Activated CD8-positive, alpha-beta memory T cell treated with anti-CD3 and anti-CD28 coated beads for 4 hours (primary cell): ENCODE measurements at regions not wholly inside any gene's neighbourhood (a gene's known extent, or its start where the extent isn't known, plus 50 kb on each side); places are given as distances from the start of the nearest gene placed in this dataset.

ENCODE experiments used
- DNase-seq, 2 donors: peaks; one replicate each; pipeline ENCODE4 v3.0.0-alpha.2; 2020; ENCODE audit warnings: low read depth in 2 of 2

DNA sequence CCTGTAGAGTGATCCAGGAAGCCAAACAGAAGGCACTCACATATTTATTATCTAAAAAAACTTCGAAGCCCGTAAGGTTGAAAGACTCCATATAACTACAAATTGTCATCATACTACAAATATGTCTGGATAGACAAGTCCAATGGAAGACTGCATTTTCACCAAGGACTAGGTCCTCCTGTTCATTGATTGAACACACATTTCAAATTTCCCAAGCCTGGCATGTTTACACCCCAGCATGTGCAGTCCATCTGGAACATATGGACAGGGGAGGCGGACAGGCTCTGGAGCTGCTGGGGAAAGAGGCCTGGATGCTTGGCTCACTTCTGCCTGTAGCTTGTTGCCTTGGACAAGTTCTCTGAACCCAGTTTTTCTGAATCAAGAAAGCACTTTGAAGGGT is 378.7 kb downstream of the ENC1 start:
- no peak for DNase-seq

DNA sequence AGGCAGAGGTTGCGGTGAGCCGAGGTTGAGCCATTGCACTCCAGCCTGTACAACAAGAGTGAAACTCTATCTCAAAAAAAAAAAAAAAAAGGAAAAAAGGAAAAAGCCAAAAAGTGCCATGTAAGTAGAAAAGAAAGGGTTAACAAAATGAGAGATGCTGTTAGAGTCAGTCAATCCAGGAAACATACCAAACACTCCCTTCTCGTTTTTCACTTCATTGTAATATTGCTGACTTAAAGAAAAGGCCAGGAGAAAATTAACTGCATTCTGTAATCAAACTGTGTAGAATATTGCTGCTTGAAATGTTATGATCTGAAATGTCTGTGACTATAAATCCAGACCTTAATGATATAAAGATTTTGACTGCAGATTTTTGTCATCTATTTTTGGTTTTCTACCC is 379.1 kb downstream of the ENC1 start:
- no peak for DNase-seq

DNA sequence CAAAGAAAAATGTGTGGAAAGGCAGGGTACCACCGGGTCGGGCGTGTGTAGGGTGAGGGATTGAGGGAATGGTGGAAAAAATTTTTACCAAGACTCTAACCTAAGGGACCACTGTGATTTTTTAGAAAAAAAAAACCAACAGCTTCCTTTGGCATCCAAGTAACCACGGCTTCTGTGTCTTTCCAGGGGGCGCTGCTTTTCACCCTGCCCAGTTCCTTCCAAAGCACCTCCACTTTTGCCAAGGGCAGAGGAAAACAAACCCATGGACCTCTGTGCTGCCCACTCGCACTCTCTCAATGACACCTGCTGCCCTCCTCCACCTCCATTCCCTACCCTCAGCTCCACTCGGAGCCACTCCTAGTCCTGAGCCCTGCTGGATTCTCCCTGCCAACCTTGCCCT is 381.0 kb downstream of the ENC1 start:
- DNase-seq = no peak

DNA sequence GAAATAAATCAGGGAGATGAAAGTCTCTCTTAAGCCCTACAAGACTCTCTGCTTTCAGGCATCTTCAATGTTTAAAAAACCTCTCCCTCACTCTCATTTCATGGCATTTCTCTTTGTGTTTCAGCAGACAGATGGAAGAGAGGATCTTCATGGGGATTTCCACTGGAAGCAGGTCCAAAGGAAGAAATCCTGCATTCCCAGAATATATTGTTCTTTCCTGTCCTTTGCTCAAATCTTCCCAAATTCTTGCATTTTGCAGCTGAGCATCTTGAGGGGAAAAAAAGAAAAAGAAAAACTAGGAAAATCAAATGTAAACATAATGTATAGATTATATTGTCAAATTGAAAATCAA is 382.2 kb downstream of the ENC1 start:
- DNase-seq = no peak

DNA sequence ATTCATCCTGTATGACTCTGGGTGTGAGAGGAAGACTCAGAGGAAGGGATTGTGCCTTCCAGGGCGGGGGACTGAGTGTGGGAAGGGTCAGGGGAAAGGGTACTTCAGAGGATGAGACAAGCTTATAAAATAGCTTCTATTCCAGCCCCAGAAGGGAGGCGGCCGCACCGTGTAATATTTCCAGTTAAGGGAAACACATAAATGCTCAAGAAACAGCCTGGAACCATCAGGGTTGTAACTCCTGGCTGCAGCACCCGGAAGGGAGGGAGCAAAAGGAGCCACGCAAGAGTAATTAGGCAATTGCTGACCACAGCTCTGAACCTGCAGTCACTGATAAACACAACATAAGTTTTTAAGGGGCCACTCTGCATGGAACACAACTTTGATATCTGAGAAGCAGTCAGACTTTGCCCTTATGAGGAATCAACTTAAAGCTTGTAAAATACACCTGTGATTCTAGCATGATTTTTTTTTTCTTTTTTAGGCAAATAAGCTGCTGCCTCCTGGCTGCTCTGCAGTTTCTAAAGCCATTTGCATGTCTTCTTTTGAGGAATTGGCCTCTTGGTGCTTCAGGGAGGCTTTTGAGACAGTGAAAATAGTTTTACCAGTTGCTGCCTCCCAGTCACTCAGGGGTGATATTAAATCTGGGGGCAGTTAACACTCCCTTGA is 382.7 kb downstream of the ENC1 start:
- DNase-seq = no peak

DNA sequence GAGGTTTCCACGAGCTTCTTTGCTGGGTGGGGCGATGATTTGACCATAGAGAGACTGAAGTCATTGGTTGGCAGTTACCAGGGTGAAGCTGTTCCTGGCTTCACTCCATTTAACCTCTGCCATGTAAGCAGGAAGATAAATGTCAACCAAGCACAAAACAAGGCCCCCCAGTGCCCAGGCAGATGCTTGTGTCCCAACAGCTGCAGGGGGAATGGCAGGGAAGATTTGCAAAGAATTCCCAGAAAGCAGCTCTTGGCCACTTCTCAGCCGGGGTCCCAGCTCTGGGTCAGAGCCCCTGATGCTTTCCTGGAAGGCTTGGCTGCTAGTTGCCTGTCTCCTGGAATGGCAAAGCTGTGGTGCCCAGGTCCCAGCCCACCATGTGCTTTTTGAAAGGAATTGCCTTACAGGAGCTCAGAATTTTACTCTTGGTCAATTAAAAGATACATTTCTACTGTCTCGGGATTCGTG is 383.4 kb downstream of the ENC1 start:
- no peak for DNase-seq

DNA sequence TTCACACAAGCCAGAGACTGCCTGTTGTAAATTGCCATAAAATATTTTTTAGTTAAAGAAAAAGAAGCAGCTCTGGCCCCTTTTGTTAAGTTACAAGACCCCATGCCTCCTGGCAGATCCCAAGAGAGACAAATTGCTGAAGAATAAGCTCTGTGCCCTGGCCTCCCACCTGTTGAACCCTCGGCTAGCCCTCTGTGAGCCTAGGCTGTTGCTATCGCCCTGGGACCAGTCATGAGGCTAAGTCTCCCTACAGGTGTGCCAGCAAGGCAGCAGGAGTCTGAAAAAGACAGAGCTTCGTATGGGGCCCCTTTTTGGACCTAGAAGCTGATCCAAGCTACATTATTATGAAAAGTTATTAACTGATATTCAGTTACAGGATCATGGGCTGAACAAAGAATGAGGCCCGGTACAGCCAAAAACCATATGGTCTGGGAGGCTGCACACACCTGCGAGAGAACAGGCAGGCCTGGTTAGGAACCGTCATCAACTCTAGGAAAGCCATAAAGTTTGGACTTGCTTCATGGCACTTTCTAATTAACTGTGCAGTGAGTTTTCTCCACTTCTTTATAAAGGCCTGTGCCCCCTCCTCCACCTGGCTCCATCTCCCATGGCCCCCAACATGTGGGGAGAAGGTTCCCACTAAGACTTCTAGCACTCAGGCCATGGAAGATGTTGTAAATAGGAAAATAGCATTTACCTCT is 384.7 kb downstream of the ENC1 start:
- no peak for DNase-seq

DNA sequence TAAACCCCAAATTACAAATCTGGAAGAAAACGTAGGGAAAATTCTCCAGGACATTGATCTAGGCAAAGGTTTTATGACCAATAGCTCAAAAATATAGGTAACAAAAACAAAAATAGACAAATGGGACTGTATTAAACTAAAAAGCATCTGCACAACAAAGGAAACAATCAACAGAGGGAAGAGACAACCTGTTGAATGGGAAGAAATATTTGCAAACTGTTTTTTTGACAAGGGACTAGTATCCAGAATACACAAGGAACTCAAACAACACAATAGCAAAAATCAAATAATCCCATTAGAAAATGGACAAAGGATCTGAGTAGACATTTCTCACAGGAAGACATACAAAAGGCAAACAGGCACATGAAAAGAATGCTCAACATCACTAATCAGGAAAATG is 386.3 kb downstream of the ENC1 start:
- no peak for DNase-seq

DNA sequence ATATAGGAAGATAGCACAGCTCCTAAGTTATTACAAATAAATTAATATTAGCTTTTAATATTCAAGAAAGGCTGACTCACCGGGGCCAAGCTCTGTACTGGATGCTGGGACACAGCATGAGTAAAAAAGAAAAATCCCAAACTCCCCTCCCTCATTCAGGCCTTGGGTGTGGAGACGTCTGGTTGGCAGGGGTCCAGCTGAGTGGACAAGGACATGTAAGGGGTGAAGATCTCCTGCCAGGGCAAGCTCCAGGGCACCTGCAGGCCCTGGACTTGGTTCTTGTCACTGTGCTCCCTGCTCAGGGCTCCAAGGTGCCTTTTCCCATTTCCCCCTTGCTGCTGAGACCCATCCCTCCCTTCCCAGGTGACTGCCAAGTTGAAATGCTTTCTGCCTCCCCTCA is 388.5 kb downstream of the ENC1 start:
- DNase-seq = no peak

DNA sequence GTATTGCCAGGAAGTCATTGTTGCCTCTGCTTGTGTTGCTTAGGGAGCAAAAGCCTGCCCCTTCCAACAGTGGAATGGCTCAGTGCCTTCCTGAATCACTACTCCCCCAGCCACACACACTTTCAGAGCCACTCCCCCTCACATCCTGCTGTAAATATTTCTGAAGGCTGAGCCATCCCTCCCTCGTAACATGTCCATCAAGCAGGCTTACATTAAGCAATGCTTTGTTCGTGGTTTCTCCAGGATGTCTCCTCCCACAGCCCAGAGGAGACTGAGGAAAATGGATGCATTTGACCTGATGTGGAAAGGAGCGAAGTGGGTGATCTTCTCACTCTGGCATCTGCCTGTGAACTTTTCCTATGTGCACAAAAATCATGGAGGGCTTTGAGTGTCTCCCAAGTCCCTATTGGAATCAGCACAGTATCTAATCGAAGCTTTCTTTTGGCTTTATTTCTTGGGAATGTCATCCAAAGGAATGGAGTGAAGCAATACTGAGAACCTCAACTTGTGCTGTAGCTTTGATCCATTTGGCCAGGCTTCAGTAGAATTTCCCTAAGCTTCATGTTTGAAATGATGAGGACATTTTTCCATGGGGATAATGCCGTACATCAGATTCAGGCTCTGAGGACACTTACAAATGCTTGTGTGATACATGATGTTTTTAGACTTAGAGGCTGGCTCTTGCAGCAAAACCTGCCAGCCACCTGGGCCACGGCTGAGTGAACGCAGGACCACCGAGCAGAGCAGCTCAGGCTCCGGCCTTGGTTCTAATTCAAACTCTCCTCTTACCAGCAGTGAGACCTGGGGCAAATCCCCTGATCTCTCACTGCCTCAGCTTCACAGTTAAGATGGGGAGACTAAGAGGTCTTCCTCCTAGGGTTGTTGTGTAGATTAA is 389.1 kb downstream of the ENC1 start:
- no peak for DNase-seq

DNA sequence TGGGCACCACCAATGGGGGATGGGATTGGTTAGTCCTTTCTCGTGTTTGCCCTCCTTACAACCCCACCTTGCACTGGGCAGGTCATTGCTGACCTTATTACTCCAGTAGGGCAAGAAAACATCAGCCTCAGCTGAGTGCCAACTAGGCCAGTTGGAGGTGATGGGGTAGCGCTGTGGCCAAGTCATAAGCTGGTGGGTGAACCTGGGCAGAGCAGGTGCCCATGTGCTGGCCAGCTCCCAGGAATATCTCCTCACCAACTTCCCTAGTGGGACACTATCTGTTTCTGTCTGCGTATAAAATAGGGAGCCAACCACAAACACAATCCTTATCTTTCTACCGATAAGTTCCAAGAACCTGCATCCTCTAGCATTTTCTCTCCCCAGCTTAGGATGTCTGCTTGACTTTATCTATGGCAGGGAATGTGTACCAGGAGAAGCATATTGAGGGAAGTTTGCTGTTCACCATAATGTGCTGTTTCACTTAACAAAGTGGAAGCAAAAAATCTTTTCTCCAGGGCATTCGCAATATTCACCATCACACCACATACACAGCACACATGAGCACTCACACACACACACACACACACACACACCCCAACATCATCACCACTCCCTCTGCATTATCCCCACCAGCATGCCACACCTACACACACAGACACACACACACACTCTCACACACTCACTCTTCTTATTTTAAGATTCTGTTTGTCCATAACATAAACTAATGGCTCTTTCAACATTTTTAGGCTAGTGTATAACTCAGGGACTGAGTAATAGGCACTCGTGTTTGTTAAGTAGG is 390.0 kb downstream of the ENC1 start:
- DNase-seq = no peak

DNA sequence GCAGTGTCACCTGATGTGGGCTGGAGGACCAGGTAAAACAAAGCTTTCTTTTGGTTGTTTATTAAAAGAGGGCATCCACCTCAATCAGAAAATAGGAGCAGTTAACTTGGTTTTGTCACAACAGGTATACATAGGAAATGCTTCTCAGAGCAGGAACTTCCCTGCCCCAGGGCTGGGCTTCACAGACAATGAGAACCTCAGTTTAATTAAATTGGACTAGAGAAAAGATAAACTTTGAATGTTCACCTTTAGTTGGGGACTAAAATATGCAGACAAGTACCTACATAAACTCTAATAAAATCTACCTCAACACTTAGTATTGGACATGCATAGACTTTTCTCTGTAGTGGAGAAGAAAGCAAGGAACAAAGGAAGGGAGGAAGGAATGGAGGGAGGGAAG is 392.0 kb downstream of the ENC1 start:
- no peak for DNase-seq

DNA sequence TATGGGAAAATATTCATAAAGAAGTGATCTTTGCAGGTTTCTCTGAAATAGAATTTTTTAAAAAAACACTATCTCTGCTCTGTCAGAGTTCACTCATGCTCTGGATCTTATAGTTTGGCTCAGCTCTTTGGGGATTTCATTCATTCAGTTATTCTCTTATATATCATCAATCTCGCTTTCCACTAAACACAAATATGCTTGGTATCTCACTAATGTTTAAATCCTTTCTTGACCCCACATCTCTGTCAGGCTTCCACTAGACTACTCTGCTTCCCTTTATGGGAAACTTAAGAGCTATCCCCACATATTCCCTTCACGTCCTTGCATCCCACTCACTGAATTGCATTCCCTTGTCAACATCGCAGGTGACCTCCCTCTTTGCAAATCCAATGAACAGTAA is 396.1 kb downstream of the ENC1 start:
- DNase-seq = no peak

DNA sequence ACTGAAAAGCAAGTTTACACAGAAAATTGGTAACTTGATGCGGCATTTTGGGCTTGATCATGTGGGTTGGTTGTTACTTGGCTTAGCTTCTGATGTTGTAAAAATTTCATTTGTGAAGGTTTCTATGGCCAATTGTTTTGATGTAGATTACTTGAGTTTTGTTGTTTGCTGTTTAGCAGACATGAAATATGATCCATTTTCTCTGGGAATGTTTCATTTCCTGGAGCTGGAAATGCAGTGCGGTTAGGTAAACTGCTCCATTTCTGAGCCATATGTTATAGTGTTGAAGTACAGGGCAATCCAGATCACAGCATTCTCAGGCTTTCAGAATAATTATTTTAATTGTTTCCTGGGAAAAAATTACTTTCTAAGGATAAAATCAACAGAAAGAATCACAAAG is 396.9 kb downstream of the ENC1 start:
- DNase-seq = no peak

DNA sequence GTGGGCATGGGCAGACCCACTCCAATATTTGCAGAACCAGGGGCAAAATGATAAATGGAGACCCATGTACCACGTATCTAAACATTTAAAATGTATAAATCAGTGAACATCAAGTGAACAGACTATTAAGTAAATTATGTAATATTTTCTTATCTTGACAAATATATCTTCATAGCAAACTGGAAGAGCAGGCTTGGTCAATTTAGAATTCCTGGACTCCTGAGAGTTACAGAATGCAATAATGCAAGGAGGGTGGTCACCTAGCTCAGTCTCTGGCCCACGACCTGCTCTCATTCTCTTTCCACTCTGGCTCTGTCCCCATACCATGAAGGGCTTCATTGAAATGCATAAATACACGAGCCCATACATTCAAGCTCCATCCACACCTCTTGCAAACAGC is 398.0 kb downstream of the ENC1 start:
- DNase-seq = no peak

DNA sequence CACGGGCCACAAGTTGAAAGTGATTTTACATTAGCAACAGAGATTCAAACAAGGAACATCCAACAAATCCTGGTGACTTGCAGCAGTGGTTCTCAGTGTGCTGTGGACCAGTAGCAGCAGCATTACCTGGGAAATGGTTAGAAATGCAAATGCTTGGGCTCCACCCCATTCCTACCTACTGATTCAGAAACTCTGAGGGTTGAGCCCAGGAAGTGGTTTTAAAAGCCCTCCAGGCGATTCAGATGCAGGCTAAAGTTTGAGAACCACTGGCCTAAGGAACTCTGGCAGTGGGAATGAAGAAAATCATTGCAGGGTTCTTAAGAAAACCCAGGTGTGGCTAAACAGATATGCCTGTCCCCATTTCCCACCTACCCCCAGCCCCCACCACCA is 398.8 kb downstream of the ENC1 start:
- no peak for DNase-seq

DNA sequence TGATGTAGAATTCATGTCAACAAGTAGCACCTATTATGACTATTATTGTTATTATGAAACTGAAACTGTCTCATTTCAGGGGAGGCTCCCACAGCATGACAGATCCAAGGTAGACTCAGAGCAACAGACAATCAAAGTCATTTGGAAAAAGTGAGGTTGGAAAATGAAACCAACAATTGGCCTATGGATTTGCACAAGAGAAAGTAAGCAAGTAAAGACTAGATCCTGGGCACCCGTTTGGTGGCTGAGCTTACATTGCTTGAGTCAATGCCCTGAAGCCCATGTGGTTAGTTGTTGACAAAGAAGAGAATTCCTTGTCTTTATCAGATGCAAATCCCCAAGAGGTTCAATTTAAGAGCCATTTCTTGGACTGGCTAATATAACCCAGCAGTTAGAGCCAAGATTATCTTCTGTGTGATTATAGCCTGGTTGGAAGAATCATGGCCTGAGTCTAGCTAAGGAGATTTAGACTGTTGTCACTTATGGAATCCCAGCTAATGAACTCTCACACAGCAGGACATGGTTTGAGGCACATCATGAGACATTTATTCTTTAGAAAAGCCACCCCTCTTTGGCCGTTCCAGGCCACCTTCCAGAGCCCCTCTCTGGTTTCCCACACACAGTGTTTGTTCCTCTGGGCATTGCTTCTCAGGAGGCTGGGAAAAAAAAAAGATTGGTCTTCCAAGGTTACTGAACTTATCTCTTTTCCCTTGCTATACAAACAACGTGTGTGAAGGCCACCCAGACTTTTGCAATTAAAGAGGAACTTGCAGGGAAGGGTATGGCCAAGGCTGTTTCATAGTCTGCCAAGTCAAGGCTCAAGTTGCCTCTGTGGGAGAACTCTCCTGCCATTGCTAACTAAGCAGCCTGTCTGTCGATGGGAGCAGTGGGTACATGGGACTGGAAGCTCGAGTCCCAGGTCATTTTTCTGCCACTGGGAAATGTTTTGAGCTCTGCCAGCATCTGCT is 399.5 kb downstream of the ENC1 start:
- no peak for DNase-seq

DNA sequence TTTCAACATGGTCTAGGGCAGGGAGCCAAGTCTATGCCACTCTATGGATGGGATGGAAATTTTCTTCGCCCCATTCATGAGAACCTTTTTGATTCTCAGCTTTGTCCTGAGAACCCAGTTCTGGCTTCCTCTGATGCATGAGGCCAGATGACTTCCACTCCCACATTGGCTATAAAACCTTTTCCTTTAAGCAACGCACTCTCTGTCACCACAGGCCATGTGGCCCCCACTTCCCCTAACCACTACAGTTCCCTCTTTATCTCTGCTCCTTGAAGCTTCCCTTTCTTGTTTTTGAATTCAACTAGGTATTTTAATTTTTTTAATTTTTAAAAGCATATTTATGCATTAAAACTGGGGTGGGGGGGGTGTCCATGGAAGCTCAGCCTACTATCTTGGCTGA is 401.3 kb downstream of the ENC1 start:
- DNase-seq = no peak

DNA sequence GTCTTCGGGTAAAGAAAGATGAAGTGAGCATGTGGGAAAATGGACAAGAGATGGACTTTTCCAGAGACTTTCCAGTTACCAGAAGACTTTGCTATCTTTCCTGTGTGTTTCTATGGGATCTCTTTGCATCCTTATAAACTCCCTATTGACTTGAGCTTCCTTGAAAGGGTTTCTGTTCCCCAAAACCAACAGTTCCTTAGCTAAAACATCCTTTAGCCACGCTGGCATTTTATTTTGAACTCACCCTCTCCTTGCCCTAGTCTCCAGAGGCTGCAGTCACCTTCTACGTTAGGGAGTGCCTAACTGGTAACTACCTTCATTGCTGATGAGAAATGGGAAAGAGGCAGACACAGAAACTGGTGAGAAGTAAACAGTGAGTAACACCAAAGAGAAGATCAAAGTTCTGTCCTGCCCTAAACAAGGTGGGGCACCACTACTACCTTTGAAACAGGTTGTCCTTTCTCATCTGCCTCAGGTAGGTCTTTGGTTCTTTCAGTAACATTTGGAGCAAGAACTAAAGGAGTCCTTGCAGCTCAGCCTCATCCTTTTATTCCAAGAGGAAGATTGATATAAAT is 402.9 kb downstream of the ENC1 start:
- no peak for DNase-seq

DNA sequence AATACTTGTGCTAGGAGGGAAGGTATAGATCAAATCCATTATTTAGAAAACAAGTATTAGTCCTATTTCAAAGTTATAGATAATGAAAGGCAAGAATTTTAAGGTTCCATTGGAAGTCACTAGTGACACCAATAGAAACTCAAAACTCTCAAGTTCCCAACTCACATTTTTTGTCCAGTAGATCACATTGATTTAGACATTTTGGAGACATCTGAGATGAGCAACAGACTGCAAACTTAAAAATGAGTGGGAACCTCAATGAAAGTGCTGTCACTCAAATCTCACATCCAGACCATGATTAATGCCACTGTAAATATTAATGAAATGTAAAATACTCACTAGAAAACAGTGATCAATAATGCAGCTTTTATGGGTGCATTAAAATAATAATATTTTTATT is 405.0 kb downstream of the ENC1 start:
- no peak for DNase-seq

DNA sequence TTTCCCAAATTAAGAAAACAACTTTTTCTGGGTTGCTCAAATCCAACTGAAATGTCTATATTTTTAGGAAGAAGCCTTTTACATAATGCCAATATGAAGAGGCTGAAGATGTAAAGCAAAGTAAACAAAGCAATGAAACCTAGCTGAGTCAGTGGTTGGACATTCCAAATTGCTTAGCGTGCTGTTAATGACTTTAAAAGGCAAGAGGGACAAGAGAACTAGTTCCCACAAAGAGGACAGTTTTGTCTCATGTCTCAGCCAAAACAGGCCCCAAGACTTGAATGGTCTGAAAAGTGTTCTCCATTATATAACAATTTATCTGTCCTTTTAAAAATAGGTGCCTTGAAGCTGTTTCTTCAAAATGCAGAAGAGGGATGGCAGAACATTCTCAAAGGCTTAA is 407.0 kb downstream of the ENC1 start:
- no peak for DNase-seq
